ENCODE measurements at regions not wholly inside any gene's neighbourhood (a gene's known extent, or its start where the extent isn't known, plus 50 kb on each side); places are given as distances from the start of the nearest gene placed in this dataset.

GRCh38 chrX:1743663-1744062 lies 128.8 kb downstream of the ASMT start:
- no peak overlapping the region for H3K27ac ChIP-seq (ENCODE audit: insufficient read depth, low read length)
- no peaks in the 10 kb centered on the region for H3K36me3 ChIP-seq (ENCODE audit: control insufficient read depth, insufficient read depth, low read length)
- H3K9me3 ChIP-seq (ENCODE audit: control insufficient read depth, insufficient read depth, low read depth, low read length) = no peaks in the 10 kb centered on the region
- H3K79me2 ChIP-seq (ENCODE audit: control insufficient read depth, insufficient read depth, low read length) = no peaks in the 10 kb centered on the region
- no peak overlapping the region for H2AFZ ChIP-seq (ENCODE audit: low read length)
- H3K9ac ChIP-seq (ENCODE audit: insufficient read depth, low read length) = no peak overlapping the region
- no peaks in the 10 kb centered on the region for H3K27me3 ChIP-seq (ENCODE audit: control insufficient read depth, insufficient read depth, low read length)
- no peak for TF ChIP-seq CTCF (conservative IDR thresholded peaks at IDR 0.05 in 1 of 2, IDR thresholded peaks at IDR 0.05 in 1 of 2; ENCODE audit: low read depth in 1 of 2, low read length in 2 of 2)
- no peak for TF ChIP-seq EZH2 (IDR thresholded peaks at IDR 0.05; ENCODE audit: low read length, missing control alignments)
- no peak for DNase-seq (ENCODE audit: low read depth in 2 of 2)
- no peak overlapping the region for H3K4me3 ChIP-seq (replicated peaks in 1 of 4; ENCODE audit: control extremely low read depth in 1 of 4, insufficient read depth in 1 of 4, low read depth in 3 of 4, low read length in 4 of 4)
- no peaks in the 10 kb centered on the region for H4K20me1 ChIP-seq (ENCODE audit: control insufficient read depth, extremely low read depth, insufficient read depth, low read length)
- no peak overlapping the region for H3K4me2 ChIP-seq (ENCODE audit: extremely low read depth, insufficient read depth, low read length)
- no peaks in the 10 kb centered on the region for H3K4me1 ChIP-seq (ENCODE audit: control insufficient read depth, extremely low read depth, insufficient read depth, low read length)

GRCh38 chrX:1748408-1748807 lies 133.5 kb downstream of the ASMT start:
- no peaks in the 10 kb centered on the region for H4K20me1 ChIP-seq (ENCODE audit: control insufficient read depth, extremely low read depth, insufficient read depth, low read length)
- no peaks in the 10 kb centered on the region for H3K4me1 ChIP-seq (ENCODE audit: control insufficient read depth, extremely low read depth, insufficient read depth, low read length)
- H3K27me3 ChIP-seq (ENCODE audit: control insufficient read depth, insufficient read depth, low read length) = no peaks in the 10 kb centered on the region
- no peak overlapping the region for H3K9ac ChIP-seq (ENCODE audit: insufficient read depth, low read length)
- H3K4me2 ChIP-seq (ENCODE audit: extremely low read depth, insufficient read depth, low read length) = no peak overlapping the region
- no peak overlapping the region for H3K27ac ChIP-seq (ENCODE audit: insufficient read depth, low read length)
- H3K79me2 ChIP-seq (ENCODE audit: control insufficient read depth, insufficient read depth, low read length) = no peaks in the 10 kb centered on the region
- H3K9me3 ChIP-seq (ENCODE audit: control insufficient read depth, insufficient read depth, low read depth, low read length) = no peaks in the 10 kb centered on the region
- no peak for TF ChIP-seq CTCF (conservative IDR thresholded peaks at IDR 0.05 in 1 of 2, IDR thresholded peaks at IDR 0.05 in 1 of 2; ENCODE audit: low read depth in 1 of 2, low read length in 2 of 2)
- DNase-seq (ENCODE audit: low read depth in 2 of 2) = no peak
- H3K4me3 ChIP-seq (replicated peaks in 1 of 4; ENCODE audit: control extremely low read depth in 1 of 4, insufficient read depth in 1 of 4, low read depth in 3 of 4, low read length in 4 of 4) = no peak overlapping the region
- H3K36me3 ChIP-seq (ENCODE audit: control insufficient read depth, insufficient read depth, low read length) = no peaks in the 10 kb centered on the region
- H2AFZ ChIP-seq (ENCODE audit: low read length) = no peak overlapping the region

GRCh38 chrX:1749499-1749898 lies 134.6 kb downstream of the ASMT start:
- Histone ChIP-seq H3K27ac (ENCODE audit: insufficient read depth, low read length) (no peak overlapping the region), H3K4me3 (replicated peaks in 1 of 4; ENCODE audit: control extremely low read depth in 1 of 4, insufficient read depth in 1 of 4, low read depth in 3 of 4, low read length in 4 of 4) (no peak overlapping the region), H3K9ac (ENCODE audit: insufficient read depth, low read length) (no peak overlapping the region), H3K36me3 (ENCODE audit: control insufficient read depth, insufficient read depth, low read length) (no peaks in the 10 kb centered on the region), H3K4me1 (ENCODE audit: control insufficient read depth, extremely low read depth, insufficient read depth, low read length) (no peaks in the 10 kb centered on the region), H3K9me3 (ENCODE audit: control insufficient read depth, insufficient read depth, low read depth, low read length) (no peaks in the 10 kb centered on the region), H4K20me1 (ENCODE audit: control insufficient read depth, extremely low read depth, insufficient read depth, low read length) (no peaks in the 10 kb centered on the region), H3K4me2 (ENCODE audit: extremely low read depth, insufficient read depth, low read length) (no peak overlapping the region), H2AFZ (ENCODE audit: low read length) (no peak overlapping the region), H3K27me3 (ENCODE audit: control insufficient read depth, insufficient read depth, low read length) (no peaks in the 10 kb centered on the region), H3K79me2 (ENCODE audit: control insufficient read depth, insufficient read depth, low read length) (no peaks in the 10 kb centered on the region)
- DNase-seq (ENCODE audit: low read depth in 2 of 2) = no peak
- TF ChIP-seq EZH2 (IDR thresholded peaks at IDR 0.05; ENCODE audit: low read length, missing control alignments) = no peak
- no peak for TF ChIP-seq CTCF (conservative IDR thresholded peaks at IDR 0.05 in 1 of 2, IDR thresholded peaks at IDR 0.05 in 1 of 2; ENCODE audit: low read depth in 1 of 2, low read length in 2 of 2)

Data from fibroblast of lung (primary cell).